ENCODE measurements at regions not wholly inside any gene's neighbourhood (a gene's known extent, or its start where the extent isn't known, plus 50 kb on each side); places are given as distances from the start of the nearest gene placed in this dataset.

GRCh38 chr3:66785191-66785909 is 212.8 kb upstream of the KBTBD8 start:
- H3K9me3 Mint-ChIP-seq (ENCODE audit: insufficient read depth), result peaks cover 2% of the 10 kb centered on the region
- H3K4me1 Mint-ChIP-seq, result no peaks in the 10 kb centered on the region
- H3K4me3 Mint-ChIP-seq, result no peak overlapping the region
- Histone ChIP-seq H3K4me1 (ENCODE audit: control insufficient read depth in 2 of 2, insufficient read depth in 2 of 2, low read length in 2 of 2) (no peaks in the 10 kb centered on the region), H3K27ac (ENCODE audit: low read length in 2 of 2) (no peak overlapping the region), H3K79me2 (ENCODE audit: control insufficient read depth, insufficient read depth, low read length) (no peaks in the 10 kb centered on the region), H2AFZ (ENCODE audit: insufficient read depth, low read depth, low read length, poor library complexity, severe bottlenecking) (no peak overlapping the region), H3K27me3 (replicated peaks in 1 of 4; ENCODE audit: control extremely low read depth in 1 of 4, control insufficient read depth in 3 of 4, insufficient read depth in 4 of 4, low read length in 3 of 4) (no peaks in the 10 kb centered on the region), H3K36me3 (replicated peaks in 1 of 2; ENCODE audit: control extremely low read depth in 1 of 2, control insufficient read depth in 1 of 2, extremely low read depth in 1 of 2, insufficient read depth in 2 of 2, low read length in 1 of 2) (no peaks in the 10 kb centered on the region), H3K4me2 (replicated peaks; ENCODE audit: low read depth, low read length, poor library complexity, severe bottlenecking) (no peak overlapping the region), H3K9ac (ENCODE audit: low read length) (no peak overlapping the region), H3K9me3 (ENCODE audit: control extremely low read depth in 1 of 3, control insufficient read depth in 2 of 3, insufficient read depth in 1 of 3, low read length in 2 of 3) (no peaks in the 10 kb centered on the region), H4K20me1 (ENCODE audit: control insufficient read depth, insufficient read depth, low read length, poor library complexity, severe bottlenecking) (no peaks in the 10 kb centered on the region), H3K4me3 (ENCODE audit: control extremely low read depth in 1 of 5, extremely low read depth in 1 of 5, insufficient read depth in 1 of 5, low read depth in 2 of 5, low read length in 4 of 5) (no peak overlapping the region)
- TF ChIP-seq, protein P1, sequence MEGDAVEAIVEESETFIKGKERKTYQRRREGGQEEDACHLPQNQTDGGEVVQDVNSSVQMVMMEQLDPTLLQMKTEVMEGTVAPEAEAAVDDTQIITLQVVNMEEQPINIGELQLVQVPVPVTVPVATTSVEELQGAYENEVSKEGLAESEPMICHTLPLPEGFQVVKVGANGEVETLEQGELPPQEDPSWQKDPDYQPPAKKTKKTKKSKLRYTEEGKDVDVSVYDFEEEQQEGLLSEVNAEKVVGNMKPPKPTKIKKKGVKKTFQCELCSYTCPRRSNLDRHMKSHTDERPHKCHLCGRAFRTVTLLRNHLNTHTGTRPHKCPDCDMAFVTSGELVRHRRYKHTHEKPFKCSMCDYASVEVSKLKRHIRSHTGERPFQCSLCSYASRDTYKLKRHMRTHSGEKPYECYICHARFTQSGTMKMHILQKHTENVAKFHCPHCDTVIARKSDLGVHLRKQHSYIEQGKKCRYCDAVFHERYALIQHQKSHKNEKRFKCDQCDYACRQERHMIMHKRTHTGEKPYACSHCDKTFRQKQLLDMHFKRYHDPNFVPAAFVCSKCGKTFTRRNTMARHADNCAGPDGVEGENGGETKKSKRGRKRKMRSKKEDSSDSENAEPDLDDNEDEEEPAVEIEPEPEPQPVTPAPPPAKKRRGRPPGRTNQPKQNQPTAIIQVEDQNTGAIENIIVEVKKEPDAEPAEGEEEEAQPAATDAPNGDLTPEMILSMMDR (IDR thresholded peaks at IDR 0.05), result no peak
- no peak for TF ChIP-seq EZH2 (IDR thresholded peaks at IDR 0.05; ENCODE audit: borderline replicate concordance, insufficient read depth, low read depth, low read length, poor library complexity, severe bottlenecking)
- 83% methylated on average over 3 of the region's 6 CpGs for WGBS (ENCODE audit: insufficient coverage)
- intact Hi-C loops (cut with micrococcal nuclease), result no loop called here
- peaks cover 4% of the 10 kb centered on the region for H3K27me3 Mint-ChIP-seq
- DNase-seq, result no peak
- H3K27ac Mint-ChIP-seq, result no peak overlapping the region
- CTCF ChIA-PET, result no interaction called here
- POLR2A ChIA-PET, result no interaction called here
- ATAC-seq (ENCODE audit: low read depth), result no peak

DNA sequence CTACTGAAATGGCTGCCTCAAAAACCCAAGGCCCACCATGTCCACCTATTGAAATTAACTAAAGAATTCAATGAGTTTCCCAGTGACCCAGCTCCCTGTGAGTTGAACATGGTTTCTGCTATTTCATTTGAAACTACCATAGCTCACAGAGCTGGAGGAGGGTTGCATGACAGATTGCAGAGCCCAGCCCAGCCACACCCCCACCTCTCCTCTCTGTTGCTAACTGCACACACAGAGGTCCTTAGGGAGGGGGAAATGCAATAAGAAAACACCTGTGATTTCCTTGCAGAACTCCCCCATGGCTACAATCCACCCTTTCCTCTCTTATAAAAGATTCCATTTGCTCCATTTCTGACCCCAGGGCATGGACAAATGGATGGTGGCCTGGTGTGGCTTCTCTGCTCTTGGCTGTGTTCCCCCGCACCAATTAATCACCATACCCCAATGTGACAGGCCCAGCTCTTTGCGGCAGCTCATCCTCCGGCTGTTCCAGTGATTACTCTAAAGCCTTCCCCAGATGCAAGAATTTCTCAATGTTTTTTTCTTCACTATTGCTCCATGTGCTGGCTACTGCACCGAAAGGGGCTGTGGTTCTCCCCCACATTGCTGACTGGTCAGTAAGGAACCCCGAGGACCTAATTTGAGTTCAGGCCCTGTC is 208.4 kb upstream of the KBTBD8 start:
- no peaks in the 10 kb centered on the region for H3K4me1 Mint-ChIP-seq
- H3K4me1 ChIP-seq (ENCODE audit: control insufficient read depth in 2 of 2, insufficient read depth in 2 of 2, low read length in 2 of 2), result no peaks in the 10 kb centered on the region
- no peak overlapping the region for H3K9ac ChIP-seq (ENCODE audit: low read length)
- no peak overlapping the region for H3K4me2 ChIP-seq (replicated peaks; ENCODE audit: low read depth, low read length, poor library complexity, severe bottlenecking)
- H3K27me3 ChIP-seq (replicated peaks in 1 of 4; ENCODE audit: control extremely low read depth in 1 of 4, control insufficient read depth in 3 of 4, insufficient read depth in 4 of 4, low read length in 3 of 4), result no peaks in the 10 kb centered on the region
- 87% methylated on average over 4 of the region's 5 CpGs for WGBS (ENCODE audit: insufficient coverage)
- H3K36me3 ChIP-seq (replicated peaks in 1 of 2; ENCODE audit: control extremely low read depth in 1 of 2, control insufficient read depth in 1 of 2, extremely low read depth in 1 of 2, insufficient read depth in 2 of 2, low read length in 1 of 2), result no peaks in the 10 kb centered on the region
- H3K27me3 Mint-ChIP-seq, result peaks cover 8% of the 10 kb centered on the region
- no peaks in the 10 kb centered on the region for H3K79me2 ChIP-seq (ENCODE audit: control insufficient read depth, insufficient read depth, low read length)
- no peak overlapping the region for H3K27ac Mint-ChIP-seq
- TF ChIP-seq, protein P1 (IDR thresholded peaks at IDR 0.05), result no peak
- TF ChIP-seq EZH2 (IDR thresholded peaks at IDR 0.05; ENCODE audit: borderline replicate concordance, insufficient read depth, low read depth, low read length, poor library complexity, severe bottlenecking), result no peak
- ChIA-PET POLR2A (no interaction called here), CTCF (no interaction called here)
- no peaks in the 10 kb centered on the region for H4K20me1 ChIP-seq (ENCODE audit: control insufficient read depth, insufficient read depth, low read length, poor library complexity, severe bottlenecking)
- no peak overlapping the region for H3K27ac ChIP-seq (ENCODE audit: low read length in 2 of 2)
- no peak for ATAC-seq (ENCODE audit: low read depth)
- no peak overlapping the region for H3K4me3 Mint-ChIP-seq
- no peaks in the 10 kb centered on the region for H3K9me3 ChIP-seq (ENCODE audit: control extremely low read depth in 1 of 3, control insufficient read depth in 2 of 3, insufficient read depth in 1 of 3, low read length in 2 of 3)
- H2AFZ ChIP-seq (ENCODE audit: insufficient read depth, low read depth, low read length, poor library complexity, severe bottlenecking), result no peak overlapping the region
- H3K9me3 Mint-ChIP-seq (ENCODE audit: insufficient read depth), result no peaks in the 10 kb centered on the region
- H3K4me3 ChIP-seq (ENCODE audit: control extremely low read depth in 1 of 5, extremely low read depth in 1 of 5, insufficient read depth in 1 of 5, low read depth in 2 of 5, low read length in 4 of 5), result no peak overlapping the region
- DNase-seq, result no peak
- intact Hi-C loops (cut with micrococcal nuclease), result no loop called here

Data from B cell (primary cell).